ENCODE measurements at regions not wholly inside any gene's neighbourhood (a gene's known extent, or its start where the extent isn't known, plus 50 kb on each side); places are given as distances from the start of the nearest gene placed in this dataset.

- DNase-seq, result no peak
Observed at GRCh38 chr10:47145290-47145934, 154.6 kb upstream of the GDF10 start.

GRCh38 chr10:47146572-47146971, 153.4 kb upstream of the GDF10 start:
- no peak for DNase-seq

- no peak for DNase-seq
Observed at GRCh38 chr10:47147186-47147585, 152.8 kb upstream of the GDF10 start.

- DNase-seq, result no peak
Observed at GRCh38 chr10:47150581-47150980, 149.4 kb upstream of the GDF10 start.

GRCh38 chr10:47151920-47152319, 148.1 kb upstream of the GDF10 start:
- DNase-seq, result no peak

GRCh38 chr10:47152861-47153349, 147.1 kb upstream of the GDF10 start:
- no peak for DNase-seq

GRCh38 chr10:47154762-47155161, 145.2 kb upstream of the GDF10 start:
- no peak for DNase-seq

- DNase-seq, result no peak
Observed at GRCh38 chr10:47156873-47157272, 143.1 kb upstream of the GDF10 start.

GRCh38 chr10:47158116-47159071, 141.6 kb upstream of the GDF10 start:
- no peak for DNase-seq

DNA sequence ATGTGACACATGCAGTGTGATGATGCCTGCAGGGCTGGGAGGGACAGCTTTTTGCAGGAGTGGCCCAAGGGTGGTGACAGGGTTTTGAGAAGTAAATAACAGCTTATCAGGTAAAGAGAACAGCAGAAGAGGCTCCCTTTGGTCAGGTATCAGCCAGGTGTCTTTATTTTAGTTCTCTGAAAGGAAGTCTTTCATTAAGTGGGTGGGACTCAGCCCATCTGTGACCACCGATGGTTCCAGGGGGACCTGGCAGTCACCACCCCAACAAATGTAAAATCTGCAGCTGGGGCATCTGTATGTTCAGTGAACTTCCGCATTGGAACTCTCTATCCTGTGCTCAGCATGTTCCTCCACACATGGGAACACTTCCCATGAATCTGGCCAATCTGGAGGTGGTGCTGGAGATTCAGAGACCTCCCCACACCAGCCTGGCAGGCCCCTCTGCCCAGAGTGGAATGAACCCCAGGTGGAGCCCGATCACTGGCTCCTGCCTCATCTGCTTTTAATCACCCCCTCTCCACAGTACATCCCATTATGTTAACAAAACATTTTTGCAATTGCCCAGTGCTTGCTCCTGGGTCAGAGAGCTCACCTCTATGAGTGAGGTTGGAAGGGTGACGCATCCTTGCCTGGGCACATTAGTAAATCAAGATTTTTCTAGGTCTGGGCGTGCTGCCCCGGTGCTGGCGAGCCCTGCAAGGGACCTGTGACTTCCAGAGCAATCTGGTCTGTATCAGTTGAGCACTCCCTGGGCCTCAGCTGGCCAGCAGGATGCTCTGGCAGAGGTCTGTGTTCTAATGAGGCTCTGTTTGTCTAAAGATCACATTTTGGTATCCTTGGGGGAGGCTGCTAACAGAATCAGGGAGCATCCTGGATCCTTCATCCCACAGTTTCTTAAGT, 140.4 kb upstream of the GDF10 start:
- no peak for DNase-seq

DNA sequence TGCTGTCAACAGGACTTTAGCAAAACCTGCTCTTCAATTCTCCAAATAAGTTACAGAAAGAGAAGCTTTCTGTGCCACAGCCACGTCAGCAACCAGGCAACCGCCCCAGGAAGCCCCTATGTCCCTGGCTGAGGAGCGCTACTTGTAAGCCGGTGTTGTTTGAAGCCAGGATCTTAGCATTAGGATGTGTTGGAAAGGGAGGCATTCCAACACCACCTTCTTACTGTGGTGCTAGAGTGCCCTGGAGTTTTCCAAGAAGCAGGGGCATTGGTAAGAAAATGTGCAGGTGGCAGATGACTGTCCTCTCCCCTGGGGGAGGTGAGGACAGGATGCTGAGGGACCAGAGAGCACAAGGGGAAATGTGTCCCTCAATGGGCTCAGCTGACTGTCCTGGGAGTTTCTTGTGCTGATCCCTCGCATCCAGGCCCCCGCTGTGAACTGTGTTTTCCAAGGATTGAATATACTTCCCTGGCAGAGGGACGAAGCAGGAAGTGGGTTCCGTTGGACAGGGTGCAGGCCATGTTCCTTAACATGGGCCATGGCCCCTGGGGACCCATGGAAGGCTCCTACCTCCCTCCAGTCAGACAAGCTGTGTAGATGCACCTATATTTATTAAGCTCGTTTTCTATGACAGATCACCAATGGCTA, 139.6 kb upstream of the GDF10 start:
- no peak for DNase-seq

DNA sequence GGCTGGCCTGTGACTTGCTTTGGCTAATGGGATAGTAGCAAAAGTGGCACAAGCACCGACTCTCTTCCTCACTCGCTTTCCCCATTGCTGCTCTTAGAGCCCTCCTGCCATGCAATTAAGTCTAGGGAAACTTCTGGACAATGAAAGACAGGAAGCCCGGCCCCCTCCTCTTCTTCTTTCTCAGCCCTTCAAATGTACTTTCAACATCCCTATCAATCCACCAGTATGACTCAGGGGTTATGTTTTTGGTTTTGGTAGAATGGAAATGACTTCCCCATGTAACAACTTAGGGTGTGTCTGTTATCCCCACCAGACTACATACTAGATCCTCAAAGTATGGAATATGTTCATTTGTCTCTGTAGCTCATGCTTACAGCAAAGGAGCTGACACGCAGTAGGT, 139.0 kb upstream of the GDF10 start:
- no peak for DNase-seq

DNA sequence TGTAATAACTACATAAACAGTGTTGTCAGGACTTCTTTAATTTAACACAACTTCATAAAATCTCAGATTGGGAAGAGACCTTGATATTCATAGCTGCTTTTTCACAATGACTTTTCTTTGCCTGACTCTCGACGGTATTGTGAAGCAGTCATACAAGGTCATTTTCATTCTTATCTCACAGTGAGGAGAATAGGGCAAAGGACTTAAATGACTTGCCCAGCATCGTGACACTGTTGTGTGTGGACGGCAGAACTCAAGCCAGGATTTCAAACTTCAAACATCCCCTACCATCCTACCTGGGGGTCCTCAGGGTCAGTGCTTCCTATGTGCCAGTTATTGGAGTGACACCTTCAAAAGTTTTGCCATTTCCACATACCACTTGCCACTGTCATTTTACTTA, 138.5 kb upstream of the GDF10 start:
- DNase-seq, result no peak

GRCh38 chr10:47164126-47164799, 135.7 kb upstream of the GDF10 start:
- DNase-seq, result no peak

GRCh38 chr10:47164800-47165128, 135.2 kb upstream of the GDF10 start:
- no peak for DNase-seq

- peak; percentile 24 for DNase-seq
Observed at GRCh38 chr10:47165168-47165710, 134.8 kb upstream of the GDF10 start.

GRCh38 chr10:47165711-47166404, 134.1 kb upstream of the GDF10 start:
- DNase-seq, result peak; percentile 81

- no peak for DNase-seq
Observed at GRCh38 chr10:47166405-47166777, 133.6 kb upstream of the GDF10 start.

DNA sequence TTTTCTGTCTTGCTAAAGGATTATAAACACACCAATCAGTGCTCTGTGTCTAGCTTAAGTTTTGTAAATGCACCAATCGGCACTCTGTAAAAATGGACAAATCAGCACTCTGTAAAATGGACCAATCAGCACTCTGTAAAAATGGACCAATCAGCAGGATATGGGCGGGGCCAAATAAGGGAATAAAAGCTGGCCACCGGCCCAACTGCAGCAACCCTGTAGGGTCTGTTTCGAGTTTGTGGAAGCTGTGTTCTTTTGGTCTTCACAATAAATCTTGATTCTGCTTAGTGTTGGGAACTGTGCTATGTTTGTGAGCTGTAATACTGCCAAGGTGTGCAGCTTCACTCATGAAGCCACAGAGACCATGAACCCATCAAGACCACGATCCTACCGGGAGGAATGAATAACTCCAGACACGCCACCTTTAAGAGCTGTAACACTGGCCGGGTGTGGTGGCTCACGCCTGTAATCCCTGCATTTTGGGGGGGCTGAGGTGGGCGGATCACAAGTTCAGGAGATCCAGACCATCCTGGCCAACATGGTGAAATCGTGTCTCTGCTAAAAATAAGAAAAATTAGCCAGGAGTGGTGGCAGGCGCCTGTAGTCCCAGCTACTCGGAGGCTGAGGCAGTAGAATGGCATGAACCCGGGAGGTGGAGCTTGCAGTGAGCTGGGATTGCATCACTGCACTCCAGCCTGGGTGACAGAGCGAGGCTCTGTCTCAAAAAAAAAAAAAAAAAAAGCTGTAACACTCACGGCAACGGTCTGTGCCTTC, 133.0 kb upstream of the GDF10 start:
- DNase-seq, result peak; percentile 20

- DNase-seq, result no peak
Observed at GRCh38 chr10:47167591-47167990, 132.4 kb upstream of the GDF10 start.
